Erythroblast (primary cell): ENCODE measurements at regions not wholly inside any gene's neighbourhood (a gene's known extent, or its start where the extent isn't known, plus 50 kb on each side); places are given as distances from the start of the nearest gene placed in this dataset.

Experiments used
- GATA1 ChIP-seq: IDR thresholded peaks from 2 replicates; pipeline ENCODE4 v1.6.1; 2011; ENCODE audit warnings: low read depth, mild to moderate bottlenecking, control low read depth, low read length, moderate library complexity
- POLR2A ChIP-seq: IDR thresholded peaks from 2 replicates; pipeline ENCODE4 v1.6.1; 2011; ENCODE audit warnings: mild to moderate bottlenecking, low read length

- TF ChIP-seq POLR2A (no peak), GATA1 (no peak)
Measured at GRCh38 chr4:117873779-117874178, 160.5 kb upstream of the NDST3 start.
